HEK293T (cell line): ENCODE measurements at regions not wholly inside any gene's neighbourhood (a gene's known extent, or its start where the extent isn't known, plus 50 kb on each side); places are given as distances from the start of the nearest gene placed in this dataset.

Experiments used
- BHLHE40 ChIP-seq: fragments of 450-650 bp; IDR thresholded peaks from 2 replicates; pipeline ENCODE4 v1.6.1; 2016; ENCODE audit warnings: mild to moderate bottlenecking, moderate library complexity, borderline replicate concordance
- CTBP1 ChIP-seq: fragments of 450-650 bp; IDR thresholded peaks from 2 replicates; pipeline ENCODE4 v1.6.1; 2016; ENCODE audit warnings: borderline replicate concordance
- ELF4 ChIP-seq: fragments of 450-650 bp; IDR thresholded peaks from 2 replicates; pipeline ENCODE4 v1.6.1; 2017; ENCODE audit warnings: antibody characterized with exemption
- FOXA1 ChIP-seq: fragments of 450-650 bp; IDR thresholded peaks from 2 replicates; pipeline ENCODE4 v1.6.1; 2016; ENCODE audit warnings: mild to moderate bottlenecking
- LEF1 ChIP-seq: fragments of 450-650 bp; IDR thresholded peaks from 2 replicates; pipeline ENCODE4 v1.6.1; 2017; ENCODE audit warnings: mild to moderate bottlenecking, borderline replicate concordance

GRCh38 chr2:200172944-200173581, 133.4 kb upstream of the SPATS2L start:
- TF ChIP-seq BHLHE40 (no peak), FOXA1 (no peak), ELF4 (no peak), LEF1 (no peak), CTBP1 (no peak)
